Heart right ventricle (tissue), 16 donors: ENCODE measurements at regions not wholly inside any gene's neighbourhood (a gene's known extent, or its start where the extent isn't known, plus 50 kb on each side); places are given as distances from the start of the nearest gene placed in this dataset.

ENCODE experiments used
- ATAC-seq, 8 donors: fragments of 200-7000 bp; cut with Tn5 transposase; one replicate each; pipeline ENCODE4 v1.9.1; 2020; ENCODE audit warnings: mild to moderate bottlenecking in 8 of 8, moderate library complexity in 8 of 8, moderate number of reproducible peaks in 1 of 8
- DNase-seq, 2 donors: peaks; one replicate each; pipeline ENCODE4 v3.0.0-alpha.2; 2020
- H3K27ac ChIP-seq, 10 donors: fragments of 200-600 bp; sonication (generic) in 2 of 10; one replicate each; pipeline versions ENCODE4 v1.5.0 to v1.8.0; 2020 to 2022; ENCODE audit warnings: mild to moderate bottlenecking in 3 of 10
- H3K27me3 ChIP-seq, 7 donors: fragments of 200-600 bp; one replicate each; pipeline ENCODE4 v1.8.0; 2021 to 2022; ENCODE audit warnings: mild to moderate bottlenecking in 2 of 7
- H3K36me3 ChIP-seq, 9 donors: fragments of 200-600 bp; sonication (generic) in 1 of 9; one replicate each; pipeline versions ENCODE4 v1.5.0 to v1.8.0; 2020 to 2022; ENCODE audit warnings: mild to moderate bottlenecking in 2 of 9
- H3K4me1 ChIP-seq, 9 donors: fragments of 200-600 bp; sonication (generic) in 1 of 9; one replicate each; pipeline versions ENCODE4 v1.5.0 to v1.8.0; 2020 to 2022; ENCODE audit warnings: mild to moderate bottlenecking in 4 of 9
- H3K4me3 ChIP-seq, 10 donors: fragments of 200-600 bp; sonication (generic) in 2 of 10; one replicate each; pipeline versions ENCODE4 v1.5.0 to v1.8.0; 2020 to 2022; ENCODE audit warnings: mild to moderate bottlenecking in 7 of 10, moderate library complexity in 2 of 10
- H3K9me3 ChIP-seq, 11 donors: fragments of 200-600 bp in 10 of 11; sonication (generic) in 2 of 11; one replicate each; pipeline versions ENCODE4 v1.5.0 to v1.8.0; 2013 to 2022; ENCODE audit warnings: mild to moderate bottlenecking in 2 of 11, control low read depth in 1 of 11, moderate library complexity in 1 of 11
- CTCF ChIP-seq, 9 donors: fragments of 200-600 bp; sonication (generic) in 2 of 9; IDR thresholded peaks; one replicate each; pipeline versions ENCODE4 v1.5.0 to v1.8.0; 2021 to 2022; ENCODE audit warnings: antibody characterized with exemption in 9 of 9, mild to moderate bottlenecking in 5 of 9, moderate library complexity in 1 of 9
- WGBS, 2 donors: extraction: QIAGEN DNeasy Blood & Tissue Kit; methylation state at CpG; one replicate each; pipeline ENCODE4 v1.1.7; 2013; ENCODE audit warnings: inconsistent platforms in 1 of 2; 5-methylcytosine and 5-hydroxymethylcytosine counted together
- intact Hi-C, 10 donors: fragments of 100-400 bp; cut with DNase I; formaldehyde crosslinking; loops; one replicate each; pipeline versions ENCODE4 v1.11.1 to v1.14.2; 2022
- donor health status: Arrhythmogenic right ventricular cardiomyopathy.
- donor health status: ischemic (EF 13 %, LVEDD 7.1; RV severe dilation, severe dysfunction).
- donor health status: healthy with polysubstance abuse.
- donor health status: DM: no; HTN: yes; CAD: no.
- donor health status: DM: no; HTN: no; CAD: no.
- donor health status: ischemic (EF 25% LVEDD 6.9; RV normal size, moderate dysfunction).
- donor health status: ischemic (EF 25% LVEDD 5.7; RV mildly dilated, moderate dysfunction).
- donor health status: healthy.
- donor health status: DM: yes; HTN: yes; CAD: no.
- donor health status: Ischemic cardiomyopathy.
- donor health status: ischemic (EF 35%, LVEDD 5.7; RV mildly dilated, moderate dysfunction).
- donor health status: nonischemic (EF 11% LVEDD 7.7; RV severe dilation, severe dysfunction).
- donor health status: DM: yes; HTN: yes; CAD: no.
- donor health status: PGD.
- donor health status: ischemic (EF 29% LVEDD 5.4; RV normal size, mild dysfunction).
- donor health status: nonischemic (EF 23%, LVEDD 6.1; RV moderate dilation, normal function).

GRCh38 chr18:73859837-73860397 is 287.7 kb downstream of the FBXO15 start:
- intact Hi-C loops = no loop called here
- ATAC-seq (no peak), DNase-seq (no peak)
- WGBS, 2 donors = 85 to 91% methylated on average over 9 of the region's 9 CpGs
- Histone ChIP-seq H3K27ac (no peak overlapping the region), H3K4me1 (no peaks in the 10 kb centered on the region), H3K4me3 (no peak overlapping the region), H3K9me3 (no peaks in the 10 kb centered on the region), H3K36me3 (no peaks in the 10 kb centered on the region), H3K27me3 (no peaks in the 10 kb centered on the region)
- no peak for TF ChIP-seq CTCF (IDR thresholded peaks at IDR 0.05)

- DNase-seq (no peak), ATAC-seq (no peak)
- 65 to 67% methylated on average over 10 of the region's 10 CpGs for WGBS, 2 donors
- TF ChIP-seq CTCF (IDR thresholded peaks at IDR 0.05) = no peak
- no peaks in the 10 kb centered on the region for H3K9me3 ChIP-seq
- H3K4me1 ChIP-seq = peaks cover 0 to 6% (median 0%) of the 10 kb centered on the region in 9 donors
- H3K36me3 ChIP-seq = no peaks in the 10 kb centered on the region
- H3K4me3 ChIP-seq = no peak overlapping the region
- no peak overlapping the region for H3K27ac ChIP-seq
- H3K27me3 ChIP-seq = no peaks in the 10 kb centered on the region
- intact Hi-C loops = no loop called here
Observed at GRCh38 chr18:73852789-73853549, 294.7 kb downstream of the FBXO15 start.

GRCh38 chr18:73850782-73851181 is 296.9 kb downstream of the FBXO15 start:
- no peak for DNase-seq
- H3K4me1 ChIP-seq = peaks cover 0 to 6% (median 0%) of the 10 kb centered on the region in 9 donors
- WGBS, 2 donors = 88 to 91% methylated on average over 5 of the region's 5 CpGs
- no peak for ATAC-seq
- no peak for TF ChIP-seq CTCF (IDR thresholded peaks at IDR 0.05)
- H3K9me3 ChIP-seq = no peaks in the 10 kb centered on the region
- no peaks in the 10 kb centered on the region for H3K36me3 ChIP-seq
- no peak overlapping the region for H3K27ac ChIP-seq
- H3K4me3 ChIP-seq = no peak overlapping the region
- intact Hi-C loops = no loop called here
- no peaks in the 10 kb centered on the region for H3K27me3 ChIP-seq

GRCh38 chr18:73848656-73849055 is 299.0 kb downstream of the FBXO15 start:
- H3K9me3 ChIP-seq = no peaks in the 10 kb centered on the region
- ATAC-seq (peak in 3 of 8 donors; percentile 68 to 73 (median 71)), DNase-seq (no peak)
- no peak overlapping the region for H3K4me3 ChIP-seq
- peaks cover 0 to 6% (median 0%) of the 10 kb centered on the region in 9 donors for H3K4me1 ChIP-seq
- no peaks in the 10 kb centered on the region for H3K36me3 ChIP-seq
- intact Hi-C loops = loop anchor here in 2 of 10 donors (10.0 kb wide), 2 partner anchors 704 to 1084 kb away; no protein-coding TSS in a partner anchor
- H3K27ac ChIP-seq = peak overlapping the region in 1 of 10 donors; percentile 59
- no peak for TF ChIP-seq CTCF (IDR thresholded peaks at IDR 0.05)
- peaks cover 0 to 18% (median 7%) of the 10 kb centered on the region in 7 donors for H3K27me3 ChIP-seq
